IPS-NIHi11 (cell line): ENCODE measurements at regions not wholly inside any gene's neighbourhood (a gene's known extent, or its start where the extent isn't known, plus 50 kb on each side); places are given as distances from the start of the nearest gene placed in this dataset.
A peak's percentile ranks its signal among the peaks of the same experiment; 100 is the strongest.

ENCODE experiments used
- DNase-seq: peaks from one replicate; pipeline ENCODE4 v3.0.0; 2012; ENCODE audit warnings: mixed read lengths, low spot score

DNA sequence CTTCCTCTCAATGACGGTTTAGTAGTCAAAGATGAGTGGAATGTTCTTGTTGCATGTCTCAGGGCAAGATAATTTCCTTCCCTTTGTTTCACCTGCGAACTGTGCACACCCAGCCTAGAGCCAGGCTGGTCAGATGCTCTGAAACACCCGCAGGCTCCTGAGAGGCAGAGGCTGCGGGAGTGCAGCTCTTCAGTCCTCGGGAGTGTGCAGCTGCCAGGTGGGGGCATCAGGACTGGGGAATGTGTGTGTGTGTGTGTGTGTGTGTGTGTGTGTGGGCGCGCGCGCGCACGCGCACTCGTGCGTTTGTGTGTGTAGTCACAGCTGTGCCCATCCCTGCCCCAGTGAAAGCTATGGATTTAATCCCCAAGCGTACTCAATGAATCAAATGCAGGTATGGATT is 136.2 kb upstream of the NTM start:
- DNase-seq: no peak

DNA sequence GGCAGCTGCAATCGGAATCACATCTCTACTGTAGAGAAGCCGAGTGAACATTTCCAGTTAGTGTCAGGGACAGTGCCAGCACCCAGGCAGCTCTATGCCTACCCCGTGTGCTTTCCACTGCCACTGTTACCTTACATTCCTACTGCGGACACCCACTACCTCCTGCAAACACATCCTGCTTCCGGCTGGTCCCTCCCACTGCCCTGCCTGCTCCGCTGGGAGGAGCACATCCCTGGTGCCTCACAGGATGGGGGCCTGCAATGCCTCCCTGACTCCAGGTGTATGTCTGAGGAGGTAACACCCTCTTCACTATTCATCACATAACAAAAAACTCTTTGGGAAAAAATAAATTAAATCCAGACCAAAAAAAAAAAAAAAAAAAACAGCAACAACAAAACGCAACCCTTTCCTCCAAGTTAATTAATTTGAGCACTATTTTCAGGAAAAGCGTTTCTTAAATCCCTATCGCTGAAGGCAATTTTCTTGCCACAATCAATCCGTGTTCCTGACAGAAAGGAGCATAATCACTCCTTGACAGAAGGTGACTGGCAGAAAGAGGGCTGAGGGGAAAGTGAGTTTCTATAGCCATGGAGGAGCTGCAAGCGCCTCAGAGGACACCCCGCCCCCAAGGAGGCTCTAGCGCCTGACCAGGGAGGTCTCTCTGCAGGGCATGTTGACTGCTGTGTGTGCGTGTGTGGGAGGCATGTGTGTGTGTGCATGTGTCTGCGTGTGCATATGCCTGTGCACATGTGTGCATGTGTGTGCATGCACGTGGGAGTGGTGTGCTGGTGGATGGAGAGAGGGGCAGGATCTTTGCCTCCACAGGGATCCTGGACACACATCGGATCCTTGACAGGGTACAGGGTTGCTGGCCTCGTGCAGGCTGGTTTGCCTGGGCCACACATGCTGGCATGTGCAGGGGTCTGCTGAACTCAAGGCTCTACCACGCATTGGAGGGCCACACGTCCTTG is 134.8 kb upstream of the NTM start:
- peak; percentile 44 for DNase-seq

DNA sequence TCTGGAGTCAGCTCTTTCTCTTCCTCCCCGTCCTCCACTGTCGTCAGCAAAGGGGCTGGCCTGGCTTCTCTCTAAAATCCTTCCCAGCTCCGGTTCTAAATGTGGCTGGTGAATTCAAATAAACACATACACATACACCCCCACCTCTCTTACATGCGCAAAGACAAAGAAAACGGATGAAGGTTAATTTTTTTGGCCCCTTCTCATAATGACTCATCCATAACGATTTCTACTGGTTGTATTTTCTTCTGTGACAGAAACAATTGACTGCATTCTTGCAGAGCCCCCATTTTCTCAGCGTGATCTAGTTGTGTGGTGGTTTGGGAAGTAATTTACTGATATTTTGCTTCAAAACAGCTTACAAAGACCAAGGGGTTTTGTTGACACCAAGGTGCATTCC is 130.0 kb upstream of the NTM start:
- DNase-seq: no peak

DNA sequence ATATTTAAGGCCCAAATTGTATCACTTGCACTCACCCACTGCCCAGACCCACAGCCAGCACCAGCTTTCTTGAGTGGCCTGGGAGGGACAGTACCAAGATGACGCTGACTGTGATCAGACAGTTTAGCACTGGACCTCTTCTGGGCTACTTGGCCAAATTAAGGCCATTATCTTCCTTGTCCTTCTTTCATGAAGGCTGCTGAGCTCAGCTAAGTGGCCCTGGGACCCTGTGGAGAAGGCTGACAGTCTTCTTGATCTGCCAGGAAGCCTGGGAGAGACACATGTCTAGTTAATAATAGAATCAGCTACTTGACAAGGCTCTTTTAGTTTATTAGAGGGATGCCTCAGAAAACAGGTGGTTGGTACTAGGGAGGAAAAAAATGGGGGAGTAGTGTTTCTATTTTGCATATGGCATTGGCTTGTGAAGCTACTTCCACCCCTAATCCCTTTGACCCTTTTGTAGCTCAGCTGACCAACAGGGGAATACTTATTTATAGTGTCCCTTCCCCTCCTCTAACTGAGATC is 127.9 kb upstream of the NTM start:
- no peak for DNase-seq

DNA sequence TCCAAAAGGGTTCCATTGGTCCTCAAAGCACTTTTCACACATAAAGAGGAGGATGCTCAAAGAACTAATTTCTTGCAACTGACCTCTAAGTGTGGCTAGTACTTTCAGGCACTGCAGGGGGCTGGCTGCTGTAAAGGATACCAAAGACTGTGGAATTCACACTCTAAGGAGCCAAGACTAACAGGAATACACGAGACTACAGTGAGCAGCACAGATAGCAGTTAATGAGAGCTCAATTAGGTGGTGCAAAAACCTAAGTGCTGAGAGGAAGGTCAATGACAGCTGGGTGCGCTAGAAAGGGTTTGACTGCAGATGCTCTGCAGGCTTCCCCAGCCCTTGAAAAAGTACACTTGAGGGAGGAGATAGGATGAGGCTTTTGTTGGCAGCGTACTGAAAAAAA is 124.3 kb upstream of the NTM start:
- DNase-seq: no peak

DNA sequence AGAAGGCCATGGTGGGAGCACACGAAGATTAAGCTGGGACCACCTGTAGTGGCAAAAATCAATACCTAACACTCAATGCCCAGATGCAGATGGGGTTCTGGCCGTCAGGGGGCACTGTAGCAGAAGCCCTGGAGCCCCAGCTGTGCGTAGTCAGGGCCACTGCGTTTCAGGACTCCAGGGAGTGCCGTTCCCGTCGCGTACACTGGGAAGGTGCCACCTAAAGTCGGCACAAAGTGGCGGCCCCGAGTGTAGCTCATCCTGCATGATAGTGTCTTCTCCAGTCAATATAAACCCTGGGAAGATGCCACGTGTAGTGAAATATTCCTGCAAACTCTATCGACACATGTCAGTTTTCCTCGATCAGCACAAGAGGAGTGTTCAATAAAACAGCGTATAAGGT is 123.8 kb upstream of the NTM start:
- peak; percentile 67 for DNase-seq

DNA sequence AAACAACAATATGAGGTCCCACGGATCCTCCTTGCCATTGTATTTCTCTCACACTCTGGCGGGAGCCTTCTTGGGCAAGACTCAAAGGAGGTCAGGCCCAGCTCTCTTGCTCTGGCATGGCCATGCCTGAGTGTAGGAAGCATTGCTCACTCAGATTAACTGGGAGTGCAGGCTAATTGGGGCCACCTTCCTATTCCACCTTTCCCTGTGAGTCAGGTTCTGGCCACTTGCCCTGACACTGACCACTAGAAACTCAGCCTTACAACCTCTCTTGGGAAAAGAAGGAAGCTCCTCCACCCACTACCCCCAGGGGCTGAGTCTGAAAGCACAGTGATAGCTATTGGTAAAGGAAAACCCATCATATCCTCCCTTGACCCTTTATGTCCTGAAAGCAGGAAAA is 121.8 kb upstream of the NTM start:
- DNase-seq: no peak

DNA sequence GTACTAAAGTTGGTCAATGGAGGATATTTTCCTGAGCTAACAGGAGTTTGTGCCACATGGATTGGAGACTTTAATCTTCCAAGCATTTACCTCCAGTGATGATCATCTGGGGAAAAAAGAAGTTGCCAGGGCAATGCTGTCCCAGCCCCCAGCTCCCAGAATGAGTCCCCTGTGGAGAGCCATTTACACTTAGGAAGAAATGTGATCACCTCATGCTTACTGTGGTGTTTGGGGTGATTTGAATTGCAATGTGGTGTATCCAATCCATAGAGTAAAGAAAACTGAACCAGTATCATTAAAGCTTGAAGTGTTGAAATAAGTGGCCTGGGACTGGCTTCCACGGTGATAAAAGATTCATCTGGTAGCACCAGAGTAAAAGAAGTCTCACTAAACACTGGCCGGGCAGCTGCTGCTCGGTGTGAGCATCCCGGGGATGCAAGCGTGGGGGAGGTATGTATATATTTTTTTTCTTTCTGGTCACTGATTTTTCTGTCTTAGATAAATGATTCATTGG is 117.2 kb upstream of the NTM start:
- peak; percentile 35 for DNase-seq

DNA sequence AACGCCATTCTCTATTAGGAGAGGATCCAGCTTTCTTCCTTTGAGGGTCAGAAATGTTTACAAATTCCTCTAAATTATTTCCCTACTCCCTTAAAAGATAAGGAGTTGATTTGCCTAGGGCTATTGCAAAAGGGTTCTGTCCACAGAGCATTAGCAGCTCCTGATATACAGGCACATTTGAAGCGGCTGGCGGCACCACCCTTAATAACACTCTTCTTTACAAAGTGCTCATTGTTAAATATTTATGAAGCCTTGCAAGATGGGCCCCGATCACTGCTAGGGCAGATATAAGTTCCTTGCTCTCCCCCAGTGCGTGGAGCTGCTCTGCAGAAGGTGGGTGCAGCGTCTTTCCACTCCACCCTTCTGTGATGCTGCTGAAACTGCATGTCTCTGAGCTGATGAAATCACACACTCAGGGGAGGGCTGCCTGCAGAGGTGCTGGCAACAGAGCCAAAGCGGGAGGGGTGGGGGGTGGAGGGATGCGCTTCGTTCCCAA is 116.7 kb upstream of the NTM start:
- DNase-seq: no peak

DNA sequence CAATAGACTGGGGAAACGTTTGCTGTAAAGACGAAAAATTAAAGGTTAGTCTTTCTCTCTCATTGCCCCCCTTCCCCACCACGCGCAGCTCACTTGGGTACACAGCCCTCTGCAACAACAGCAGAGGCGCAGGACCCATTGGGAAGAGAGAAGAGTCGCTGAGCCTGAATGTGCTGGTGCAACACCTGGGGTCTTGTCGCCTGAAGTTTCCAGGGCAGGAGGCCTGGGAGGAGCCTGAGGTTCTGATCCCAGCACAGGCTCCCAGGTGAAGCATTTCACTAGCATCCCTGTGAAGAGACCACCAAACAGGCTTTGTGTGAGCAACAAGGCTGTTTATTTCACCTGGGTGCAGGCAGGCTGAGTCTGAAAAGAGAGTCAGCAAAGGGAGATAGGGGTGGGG is 116.2 kb upstream of the NTM start:
- no peak for DNase-seq

DNA sequence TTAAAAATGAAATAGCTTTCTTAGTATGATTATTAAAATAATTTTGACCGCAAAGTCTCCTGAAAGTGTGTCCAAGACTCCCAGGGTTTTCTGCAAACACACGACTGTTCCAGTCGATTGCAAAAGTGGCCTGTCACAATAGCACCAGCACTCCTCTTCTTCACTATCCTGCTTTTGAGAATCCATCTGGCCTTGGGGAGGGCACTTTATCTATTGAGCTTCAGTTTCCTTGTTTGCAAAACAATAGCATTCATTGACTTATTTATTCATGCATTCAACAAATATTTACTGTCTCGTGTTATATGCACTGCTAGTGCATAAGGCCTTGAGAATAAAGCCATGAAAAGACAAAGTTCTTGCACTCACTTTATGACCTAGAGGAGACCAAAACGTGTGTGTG is 96.2 kb upstream of the NTM start:
- no peak for DNase-seq

DNA sequence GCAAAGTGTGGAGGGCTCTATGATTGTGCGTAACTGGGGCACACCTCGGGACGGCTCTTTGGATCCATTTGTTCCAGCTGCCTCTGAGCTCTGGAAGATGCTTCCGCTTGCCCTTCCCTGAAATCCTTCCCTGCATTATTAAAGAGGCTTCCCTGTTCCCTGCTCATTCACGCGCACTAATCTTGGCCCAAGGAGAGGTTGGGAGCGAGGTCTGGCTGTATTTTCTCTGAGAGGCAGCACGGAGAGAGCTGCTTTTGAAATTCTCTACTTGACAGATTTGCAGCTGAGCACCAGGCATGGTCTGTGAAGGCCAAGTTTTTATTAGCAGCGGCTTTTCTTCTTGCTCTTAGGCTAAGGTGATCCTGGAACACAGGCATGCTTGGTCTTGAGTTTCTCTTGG is 94.8 kb upstream of the NTM start:
- DNase-seq: no peak

DNA sequence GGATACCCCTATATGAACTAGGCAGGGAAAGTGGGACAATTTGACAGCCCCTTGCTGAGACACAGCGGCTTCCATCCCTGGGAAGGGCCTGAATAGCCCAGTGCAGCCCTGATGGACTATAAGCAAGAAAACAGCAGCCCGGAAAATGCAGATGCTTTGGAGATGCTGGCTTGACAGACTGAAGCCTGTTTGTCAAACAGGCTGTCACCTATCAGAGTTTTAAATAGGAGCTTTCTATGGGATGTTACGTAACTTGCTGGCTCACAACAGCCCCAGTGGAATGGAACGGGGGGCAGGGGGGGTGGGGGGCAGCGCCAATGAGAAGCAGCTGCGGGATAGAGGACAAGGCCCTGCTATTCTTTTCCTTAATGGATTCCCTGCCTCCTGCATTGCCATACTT is 91.9 kb upstream of the NTM start:
- DNase-seq: no peak

DNA sequence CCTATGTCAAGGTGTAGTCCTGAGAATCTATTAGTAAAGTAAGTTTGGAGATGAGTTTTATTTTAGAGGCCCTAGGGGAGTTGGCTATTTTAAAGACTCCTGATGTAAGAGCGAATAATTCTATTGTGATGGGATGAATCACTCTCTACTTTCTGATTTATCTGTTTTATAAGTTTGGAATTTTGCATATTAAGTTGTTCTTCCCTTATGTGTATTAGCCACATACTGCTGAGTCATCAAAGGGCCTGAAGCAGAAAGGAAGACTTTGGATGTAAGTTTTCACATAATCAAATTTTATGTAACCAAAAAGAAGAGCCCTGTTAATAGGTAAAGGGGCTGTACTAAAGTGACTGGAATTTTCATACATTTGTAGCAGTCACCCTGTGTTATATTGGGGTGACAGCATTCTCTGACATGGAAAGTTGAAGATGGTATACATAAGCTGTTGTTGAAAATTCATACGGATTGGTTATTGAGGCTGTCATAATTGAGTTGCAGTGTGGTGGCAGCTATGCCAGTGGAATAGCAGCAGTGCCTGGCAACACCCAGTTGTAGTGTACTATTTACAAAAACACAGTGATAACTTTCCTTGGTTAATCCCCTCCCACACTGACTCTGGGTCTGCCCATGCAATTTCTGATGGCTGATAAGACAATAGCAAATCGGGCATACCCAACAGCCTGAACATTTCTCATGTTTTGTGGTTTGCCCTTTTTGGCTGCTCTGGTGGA is 90.6 kb upstream of the NTM start:
- no peak for DNase-seq

DNA sequence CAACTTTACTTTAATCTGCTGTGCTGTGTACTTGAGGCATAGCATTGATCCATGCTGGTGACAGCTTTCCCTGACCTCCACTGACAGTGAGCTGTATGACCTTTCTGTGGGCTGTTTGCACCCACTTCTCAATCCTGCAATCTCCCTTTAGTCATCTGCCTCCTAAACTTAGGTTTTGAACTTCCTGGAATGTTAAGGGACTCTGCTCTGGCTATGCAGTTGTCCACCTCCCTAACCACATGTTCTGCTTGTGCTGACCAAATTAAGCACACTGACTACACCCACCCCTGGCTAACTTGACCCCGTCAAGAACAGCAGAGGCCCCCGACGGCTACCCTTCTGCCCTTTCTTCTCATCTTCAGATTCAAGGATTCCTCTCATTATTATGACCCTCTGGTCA is 89.1 kb upstream of the NTM start:
- no peak for DNase-seq

DNA sequence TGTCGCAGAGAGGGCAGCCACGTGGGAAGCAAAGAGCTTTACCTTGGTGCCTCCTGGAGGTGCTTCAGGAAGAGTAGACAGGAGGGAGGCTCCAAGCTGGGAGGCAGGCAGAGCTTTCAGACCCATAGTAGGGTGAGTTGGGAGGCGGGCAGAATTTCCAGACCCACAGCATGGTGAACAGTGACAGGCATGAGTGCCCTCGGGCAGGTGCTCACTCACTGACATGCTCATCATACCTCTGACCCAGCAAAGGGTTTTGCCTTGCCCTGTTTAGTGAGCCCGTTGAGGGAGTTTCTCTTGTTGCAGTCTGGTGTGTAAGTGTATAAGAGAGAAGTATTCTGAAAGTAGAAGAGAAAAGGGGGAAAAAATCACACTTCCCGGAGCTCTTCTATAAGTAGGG is 86.4 kb upstream of the NTM start:
- no peak for DNase-seq

DNA sequence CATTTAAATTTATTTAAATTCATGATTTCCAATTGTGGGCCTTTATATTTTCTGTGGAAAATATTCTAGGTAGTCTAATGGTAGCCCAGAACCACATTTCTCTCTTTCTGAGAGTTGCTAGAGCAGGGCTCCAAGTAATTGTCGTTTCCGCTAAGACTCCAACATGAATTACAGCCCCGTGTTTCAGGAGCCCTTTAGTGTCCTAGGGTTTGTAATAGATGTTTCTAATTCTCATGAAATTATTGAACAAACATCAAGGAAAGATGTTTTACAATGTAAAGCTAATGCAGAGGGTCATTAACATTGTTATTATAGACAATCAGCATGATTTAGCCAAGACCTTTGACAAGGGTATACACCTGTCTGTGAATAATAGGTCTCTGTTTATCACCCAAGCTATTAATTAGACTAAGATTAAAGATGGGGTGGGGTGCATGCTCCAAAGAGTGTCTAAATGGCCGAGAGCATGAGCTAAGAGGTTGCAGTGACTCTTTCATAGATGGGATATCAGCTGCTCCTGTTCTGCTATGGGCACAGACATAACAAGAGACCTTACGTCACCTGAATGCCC is 81.8 kb upstream of the NTM start:
- no peak for DNase-seq

DNA sequence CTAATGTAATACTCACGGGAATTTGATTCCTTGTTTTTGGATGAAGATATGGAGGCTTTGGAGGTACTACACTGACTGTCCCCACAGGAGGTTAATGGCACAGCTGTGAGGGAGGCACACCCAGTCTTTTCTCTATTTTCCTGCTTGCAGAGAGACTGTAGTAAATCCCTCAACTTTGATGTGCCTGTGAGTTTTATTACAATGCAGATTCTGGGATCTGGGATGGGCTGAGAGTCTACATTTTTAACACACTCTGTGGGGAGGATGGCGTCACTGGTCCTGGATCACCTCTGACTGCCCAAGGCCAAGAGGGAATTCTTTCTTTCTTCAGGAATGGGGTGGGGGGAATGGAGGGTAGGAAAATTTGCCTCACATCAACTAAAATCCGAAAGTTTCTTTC is 80.2 kb upstream of the NTM start:
- no peak for DNase-seq

DNA sequence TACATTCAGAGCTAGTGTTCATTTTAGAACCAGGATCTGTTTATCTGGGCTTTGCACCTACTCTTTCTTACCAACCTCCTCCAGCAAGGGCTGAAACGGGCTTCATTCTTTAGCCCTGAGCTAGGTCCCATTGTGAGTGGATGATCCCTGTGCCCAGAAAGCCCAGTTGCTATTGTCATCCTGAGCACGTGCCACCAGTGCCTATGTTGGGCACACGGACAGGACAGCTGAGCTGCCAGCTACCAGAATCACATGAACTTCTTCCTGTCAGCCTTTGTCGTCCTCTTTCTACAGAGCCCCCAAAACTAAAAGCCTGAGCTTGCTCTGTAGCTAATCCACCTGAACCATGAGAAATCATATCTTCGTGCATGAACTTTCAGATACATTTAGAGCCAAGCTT is 74.4 kb upstream of the NTM start:
- no peak for DNase-seq

DNA sequence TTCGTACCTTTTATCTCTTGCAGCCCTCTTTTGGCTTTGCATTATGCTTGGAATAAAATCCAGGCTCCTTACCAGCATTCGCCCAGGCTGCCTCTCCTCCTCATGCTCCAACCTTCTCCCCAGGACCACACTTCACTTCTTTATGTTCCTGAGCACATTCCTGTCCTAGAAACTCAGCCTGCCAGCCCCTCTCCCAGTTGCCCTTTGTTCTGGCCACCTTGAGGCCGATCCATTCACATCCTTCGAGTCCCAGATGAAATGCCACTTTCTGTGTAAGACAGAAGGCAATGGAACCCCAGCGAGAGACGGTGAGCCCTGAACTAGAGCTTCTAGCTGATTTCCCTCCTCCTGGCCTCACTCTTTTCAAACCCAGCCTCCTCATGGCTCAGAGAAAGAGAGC is 73.0 kb upstream of the NTM start:
- DNase-seq: peak; percentile 14

DNA sequence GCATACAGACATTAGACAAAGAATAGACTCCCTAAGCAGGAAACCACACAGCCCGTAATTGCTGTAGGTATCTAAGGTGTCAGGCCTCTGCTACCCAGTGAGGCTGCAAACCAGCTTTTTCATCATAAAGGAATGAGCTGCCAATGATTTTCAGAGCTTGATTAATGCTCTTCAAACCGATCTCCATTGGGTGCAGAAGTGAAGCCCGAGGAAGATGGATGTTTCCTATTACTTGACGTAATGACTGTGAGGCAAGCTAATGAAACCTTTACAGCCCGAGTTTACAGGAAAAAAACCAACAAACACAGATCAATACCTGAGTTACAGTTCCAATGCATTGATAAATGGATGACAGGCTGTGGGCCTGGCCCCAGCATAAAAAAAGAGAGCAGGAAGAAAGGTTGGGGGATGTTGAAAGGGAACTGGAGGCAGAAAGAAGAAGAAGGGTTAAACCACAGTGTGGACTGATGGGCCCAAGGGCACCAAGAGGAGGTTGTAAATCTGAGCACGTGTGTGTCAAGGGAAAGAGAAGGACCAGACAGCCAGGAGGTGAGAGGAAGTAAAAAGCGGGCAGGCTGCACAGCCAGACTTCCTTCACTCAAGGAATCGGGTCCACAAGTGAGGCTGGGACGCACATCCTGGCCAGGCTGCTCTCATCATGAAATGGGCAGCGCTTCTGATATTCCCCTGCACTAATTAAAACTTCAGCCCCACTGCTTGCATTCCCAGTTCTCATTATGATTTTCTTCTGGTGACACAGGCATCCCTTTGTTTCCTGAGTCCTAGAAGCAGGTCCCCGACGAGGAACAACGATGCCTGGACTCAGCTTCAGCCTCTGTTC is 70.6 kb upstream of the NTM start:
- no peak for DNase-seq

DNA sequence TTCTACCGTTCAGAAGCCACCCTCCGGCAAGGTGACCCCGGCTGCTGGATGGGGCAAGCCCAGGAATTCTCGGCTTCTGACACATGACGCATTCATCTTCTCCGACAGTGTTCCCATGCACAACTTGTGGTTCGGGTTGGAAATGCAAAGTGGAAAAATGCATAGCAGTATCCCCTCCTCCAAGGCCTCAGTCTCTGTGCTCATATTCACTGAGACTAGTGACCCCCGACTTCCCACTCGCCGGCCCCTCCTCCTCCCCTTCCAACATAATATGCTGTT is 70.0 kb upstream of the NTM start:
- DNase-seq: no peak
